ENCODE measurements at regions not wholly inside any gene's neighbourhood (a gene's known extent, or its start where the extent isn't known, plus 50 kb on each side); places are given as distances from the start of the nearest gene placed in this dataset.

- no peak for TF ChIP-seq CTCF (IDR thresholded peaks at IDR 0.05; ENCODE audit: low read length)
- TF ChIP-seq EZH2phosphoT487 (IDR thresholded peaks at IDR 0.05; ENCODE audit: low read length), result no peak
Observed at GRCh38 chr2:198343471-198343870, 539.1 kb downstream of the PLCL1 start.
